GM13977 (cell line): ENCODE measurements at regions not wholly inside any gene's neighbourhood (a gene's known extent, or its start where the extent isn't known, plus 50 kb on each side); places are given as distances from the start of the nearest gene placed in this dataset.
"Not testable (repeated sequence)": the region's sequence is repeated elsewhere in the genome, so short reads cannot be mapped to it uniquely, and the experiment has no call there.

Source experiments
- DNase-seq: peaks from one replicate; pipeline ENCODE4 v3.0.0; 2012; ENCODE audit warnings: low spot score
- CTCF ChIP-seq: IDR thresholded peaks from 2 replicates; pipeline ENCODE4 v1.5.1; 2012; ENCODE audit warnings: mild to moderate bottlenecking, control low read depth; ENCODE audit not compliant: insufficient read depth; ENCODE audit errors: extremely low read depth, missing control alignments
- in situ Hi-C: fragments of 300-500 bp; cut with MboI; formaldehyde crosslinking; loops from one replicate; pipeline ENCODE4 v1.12.0; 2022; ENCODE audit warnings: low sequenced_read_pairs, low pct_unique_long_range_greater_than_20kb, mixed read lengths, inconsistent platforms; ENCODE audit not compliant: unreplicated experiment

DNA sequence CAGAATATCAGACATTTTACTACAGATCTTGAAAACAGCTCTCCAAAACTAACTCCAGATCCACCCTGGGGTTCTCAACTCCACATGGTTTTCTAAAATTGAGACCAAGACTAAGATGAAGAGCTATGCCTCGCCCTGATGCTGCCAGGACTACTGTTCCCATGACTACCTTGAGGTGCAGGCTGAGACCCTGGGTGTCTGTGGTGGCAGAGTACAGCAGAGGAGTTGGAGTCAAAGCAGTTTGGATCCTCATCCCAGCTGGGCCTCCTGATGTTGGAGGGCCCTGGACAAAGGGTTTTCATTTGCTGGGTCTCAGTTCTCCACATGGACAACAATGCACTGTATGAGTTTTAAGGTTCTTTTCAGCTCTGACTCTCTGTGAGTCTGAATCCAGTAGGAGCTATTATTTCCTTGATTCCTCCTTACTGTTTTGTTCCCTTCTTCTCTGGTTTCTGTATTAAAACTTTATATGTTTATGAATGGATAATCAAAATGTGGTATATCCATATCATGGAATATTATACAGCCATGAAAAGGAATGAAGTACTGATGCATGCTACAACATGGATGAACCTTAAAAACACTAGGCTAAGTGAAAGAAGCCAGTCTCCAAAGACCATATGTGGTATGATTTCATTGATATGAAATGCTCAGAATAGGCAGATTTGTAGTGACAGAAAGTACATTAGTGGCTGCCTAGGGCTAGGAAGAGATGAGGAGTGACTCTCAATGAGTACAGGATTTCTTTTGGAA lies 93.0 kb downstream of the CPN2 start:
- in situ Hi-C loops: no loop called here
- DNase-seq: no peak
- no peak for TF ChIP-seq CTCF

DNA sequence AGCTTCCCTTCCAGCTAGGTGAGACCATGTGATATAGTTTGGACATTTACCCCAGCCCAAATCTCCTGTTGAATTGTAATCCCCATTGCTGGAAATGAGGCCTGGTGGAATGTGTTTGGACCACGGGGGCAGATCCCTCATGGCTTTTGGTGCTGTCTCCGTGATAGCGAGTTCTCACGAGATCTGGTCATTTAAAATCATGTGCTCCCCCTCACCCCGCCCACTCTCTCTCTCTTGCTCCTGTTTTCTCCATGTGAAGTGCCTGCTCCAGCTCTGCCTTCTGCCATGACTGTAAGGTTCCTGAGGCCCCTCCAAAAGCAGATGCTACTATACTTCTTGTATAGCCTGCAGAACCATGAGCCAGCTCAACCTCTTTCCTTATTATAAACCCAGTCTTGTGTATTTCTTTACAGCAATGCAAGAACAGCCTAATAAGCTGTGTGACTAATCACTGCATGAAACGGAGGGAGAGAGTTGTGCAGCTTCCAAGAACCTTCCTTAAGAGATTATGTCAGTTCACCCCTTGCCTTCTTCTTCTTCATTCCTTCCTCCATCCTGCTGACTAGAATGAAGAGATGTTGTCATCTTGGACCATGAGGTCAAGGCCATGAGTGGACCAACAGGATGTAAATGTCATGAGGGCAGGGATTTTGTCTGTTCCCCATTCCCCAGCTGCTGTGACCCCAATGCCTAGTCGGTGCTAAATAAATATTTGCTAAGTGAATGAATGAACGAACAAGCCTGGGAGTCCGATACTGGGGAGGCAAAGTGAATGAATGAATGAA lies 91.0 kb downstream of the CPN2 start:
- DNase-seq: no peak
- no peak for TF ChIP-seq CTCF
- in situ Hi-C loops: no loop called here

DNA sequence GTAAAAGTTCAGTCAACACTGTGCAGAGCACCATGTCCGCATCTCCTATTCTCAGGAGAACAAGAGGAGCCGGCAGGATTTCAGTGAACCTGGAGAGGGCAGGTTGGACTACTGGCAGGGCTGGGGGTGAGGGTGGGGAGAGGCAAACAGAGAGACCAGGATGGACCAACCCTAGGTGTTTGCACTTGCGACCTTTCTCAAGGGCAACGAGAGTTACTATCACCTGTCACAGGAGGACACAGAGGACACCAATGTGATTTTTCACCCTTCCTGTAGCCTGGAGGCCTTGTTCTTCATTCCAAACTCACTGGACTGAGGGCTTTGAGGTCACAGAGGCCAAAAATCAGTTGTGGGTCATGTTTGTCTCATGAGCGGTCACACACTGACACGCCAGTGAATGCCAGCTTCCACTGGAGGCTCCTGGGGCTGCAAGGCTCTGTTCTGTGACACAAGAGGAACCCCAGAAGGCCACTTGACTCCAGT lies 89.5 kb downstream of the CPN2 start:
- TF ChIP-seq CTCF: no peak
- DNase-seq: no peak
- in situ Hi-C loops: no loop called here

GRCh38 chr3:194262176-194262924 lies 88.8 kb downstream of the CPN2 start:
- TF ChIP-seq CTCF: no peak
- DNase-seq: no peak
- in situ Hi-C loops: no loop called here

GRCh38 chr3:194262925-194263305 lies 88.2 kb downstream of the CPN2 start:
- DNase-seq: no peak
- in situ Hi-C loops: no loop called here
- TF ChIP-seq CTCF: no peak

GRCh38 chr3:194264631-194265504 lies 86.3 kb downstream of the CPN2 start:
- DNase-seq, in situ Hi-C loops: not testable (repeated sequence)
